ENCODE measurements at regions not wholly inside any gene's neighbourhood (a gene's known extent, or its start where the extent isn't known, plus 50 kb on each side); places are given as distances from the start of the nearest gene placed in this dataset.
"Not testable (repeated sequence)": the region's sequence is repeated elsewhere in the genome, so short reads cannot be mapped to it uniquely, and the experiment has no call there.

GRCh38 chr5:93682471-93683404, 58.7 kb downstream of the POU5F2 start:
- not testable (repeated sequence) for DNase-seq (ENCODE audit: low read depth in 3 of 3, low spot score in 2 of 3)

GRCh38 chr5:93681432-93681831, 60.0 kb downstream of the POU5F2 start:
- DNase-seq (ENCODE audit: low read depth in 3 of 3, low spot score in 2 of 3), result no peak

GRCh38 chr5:93677359-93677891, 64.0 kb downstream of the POU5F2 start:
- peak; percentile 62 to 76 (median 64) for DNase-seq (ENCODE audit: low read depth in 3 of 3, low spot score in 2 of 3)

- DNase-seq (ENCODE audit: low read depth in 3 of 3, low spot score in 2 of 3), result no peak
Measured at GRCh38 chr5:93676704-93677103, 64.7 kb downstream of the POU5F2 start.

DNA sequence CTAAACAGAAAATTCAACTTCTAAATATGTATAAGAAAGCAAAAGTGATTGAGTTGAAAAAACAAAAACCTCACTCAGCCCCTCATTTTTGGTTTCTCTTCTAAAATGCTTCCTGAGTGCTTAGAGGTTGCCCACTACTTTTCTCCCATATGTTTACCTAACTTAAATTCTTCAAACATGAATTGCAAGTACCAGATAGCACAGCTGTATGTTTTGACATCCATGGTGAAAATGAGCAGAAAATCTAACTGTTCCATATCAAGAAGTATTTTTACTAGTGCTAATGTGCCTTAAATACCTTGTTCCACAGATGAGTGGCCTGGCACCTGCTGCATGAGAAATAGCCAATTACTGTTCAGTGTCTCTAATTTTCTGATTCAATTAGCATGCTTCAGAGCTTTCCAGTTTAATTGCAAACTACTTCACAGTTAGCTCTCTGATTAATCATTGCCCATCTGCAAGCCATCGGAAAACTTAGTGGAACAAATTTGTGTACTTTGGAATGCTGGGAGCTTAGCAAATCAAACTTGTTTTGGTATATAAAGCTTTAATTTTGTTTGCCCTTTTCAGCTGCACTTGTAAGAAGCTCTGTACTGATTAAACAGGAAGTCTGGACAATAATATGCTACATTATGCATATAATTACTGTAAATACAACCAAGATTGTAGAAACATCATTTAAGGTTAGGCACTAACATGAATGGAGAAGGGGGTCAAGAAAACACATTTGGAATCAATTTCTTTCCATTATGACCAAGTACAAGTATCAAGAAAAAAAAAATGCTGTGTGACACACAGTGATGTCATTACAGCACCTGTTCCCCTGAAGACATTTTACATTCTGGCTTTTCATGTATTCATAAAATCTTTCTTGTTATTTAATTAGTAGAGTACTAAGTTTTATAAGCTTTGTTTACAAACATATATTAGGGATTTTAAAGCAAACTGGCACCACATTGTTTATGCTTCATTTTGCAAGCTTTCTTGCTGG, 65.6 kb downstream of the POU5F2 start:
- no peak for DNase-seq (ENCODE audit: low read depth in 3 of 3, low spot score in 2 of 3)

- no peak for DNase-seq (ENCODE audit: low read depth in 3 of 3, low spot score in 2 of 3)
Measured at GRCh38 chr5:93674866-93675459, 66.4 kb downstream of the POU5F2 start.

DNA sequence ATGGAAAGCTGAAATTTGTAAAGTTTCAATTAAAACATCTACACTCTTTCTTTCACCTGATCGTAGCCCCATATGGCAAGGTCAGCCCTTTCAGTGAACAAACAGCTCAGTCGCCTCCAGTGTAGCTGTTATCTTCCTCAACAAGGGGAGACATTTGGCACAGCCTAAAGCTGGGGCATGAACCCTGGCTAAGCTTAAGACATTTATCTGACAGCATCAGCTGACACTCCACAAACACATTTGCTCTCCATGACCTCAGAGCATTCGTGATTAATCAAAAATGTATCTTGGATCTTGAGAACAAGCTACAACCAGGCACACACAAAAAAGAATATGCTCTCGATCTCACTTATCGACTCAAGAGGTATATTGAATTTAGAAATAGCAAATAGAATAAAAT, 67.3 kb downstream of the POU5F2 start:
- DNase-seq (ENCODE audit: low read depth in 3 of 3, low spot score in 2 of 3), result no peak

- DNase-seq (ENCODE audit: low read depth in 3 of 3, low spot score in 2 of 3), result no peak
Measured at GRCh38 chr5:93673316-93673954, 68.0 kb downstream of the POU5F2 start.

DNA sequence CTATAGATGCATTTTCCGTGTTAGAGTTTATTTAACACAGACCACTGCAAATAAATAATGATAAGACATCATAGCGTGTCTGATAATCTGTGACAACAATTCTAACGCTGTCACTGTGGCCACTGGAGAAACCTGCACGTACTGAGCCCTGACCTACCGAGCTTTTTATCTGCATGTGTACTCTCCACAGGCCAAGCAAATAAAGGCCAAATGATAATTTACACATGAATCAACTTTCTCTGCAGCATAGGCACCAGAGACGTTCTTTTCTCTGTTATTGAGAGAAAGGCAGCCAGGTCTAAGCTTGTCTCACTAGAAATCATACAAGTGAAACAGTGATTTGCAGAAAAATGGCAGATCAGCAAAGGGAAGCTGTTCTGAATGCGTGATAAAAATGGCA, 75.8 kb downstream of the POU5F2 start:
- DNase-seq (ENCODE audit: low read depth in 3 of 3, low spot score in 2 of 3), result no peak

GRCh38 chr5:93660677-93661076, 77.7 kb downstream of the NR2F1 start:
- no peak for DNase-seq (ENCODE audit: low read depth in 3 of 3, low spot score in 2 of 3)

DNA sequence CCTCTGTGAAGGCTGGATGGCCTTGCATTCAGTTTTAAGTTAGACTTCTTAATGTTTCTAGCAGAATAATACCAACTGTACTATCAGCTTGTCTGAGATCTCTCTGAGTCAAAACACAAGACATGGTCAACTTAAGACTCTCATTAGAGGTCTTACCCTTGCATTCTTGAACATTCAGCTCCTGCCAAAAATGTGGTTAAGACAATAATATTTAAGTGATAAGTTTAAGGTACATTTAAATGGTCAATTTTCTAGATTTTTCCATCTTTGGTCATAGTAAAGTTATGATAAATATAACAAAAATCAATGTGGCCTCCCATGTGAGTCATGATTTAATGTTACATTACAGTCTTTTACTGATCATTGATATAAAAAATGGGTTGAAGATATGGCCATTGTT, 75.0 kb downstream of the NR2F1 start:
- DNase-seq (ENCODE audit: low read depth in 3 of 3, low spot score in 2 of 3), result no peak

- DNase-seq (ENCODE audit: low read depth in 3 of 3, low spot score in 2 of 3), result no peak
Measured at GRCh38 chr5:93654676-93655075, 71.7 kb downstream of the NR2F1 start.

- DNase-seq (ENCODE audit: low read depth in 3 of 3, low spot score in 2 of 3), result no peak
Measured at GRCh38 chr5:93653716-93654115, 70.7 kb downstream of the NR2F1 start.

DNA sequence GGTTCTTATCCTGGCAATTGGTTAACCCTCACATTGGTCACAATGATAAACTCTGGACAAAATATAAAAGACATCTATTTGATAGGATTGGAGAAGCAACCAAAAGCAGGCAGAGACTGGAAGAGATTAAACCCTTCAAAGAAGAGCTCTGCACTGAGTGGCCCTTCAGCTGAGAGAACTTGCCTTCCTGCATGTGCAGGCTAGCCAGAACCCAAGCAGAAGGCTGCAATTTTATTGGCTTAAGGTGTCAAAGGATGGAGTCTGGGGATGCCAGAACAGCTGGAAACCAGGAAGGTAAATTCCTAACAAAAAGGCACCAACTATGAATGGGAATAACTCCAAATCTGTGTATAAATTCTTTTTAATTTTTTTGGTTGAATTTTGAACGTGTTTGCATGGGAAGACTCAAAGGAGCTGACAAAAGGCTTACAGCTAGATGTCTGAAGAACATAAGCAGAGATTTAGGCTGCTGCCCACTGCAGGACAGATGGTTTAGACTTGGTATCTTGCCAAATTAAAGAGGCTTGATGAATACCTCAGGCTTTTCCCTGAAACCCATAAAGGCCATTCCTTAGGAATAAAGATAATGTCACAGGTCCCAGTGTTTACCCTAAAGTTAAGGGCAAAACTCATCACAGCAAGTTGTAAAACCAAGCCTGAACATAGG, 66.3 kb downstream of the NR2F1 start:
- no peak for DNase-seq (ENCODE audit: low read depth in 3 of 3, low spot score in 2 of 3)

DNA sequence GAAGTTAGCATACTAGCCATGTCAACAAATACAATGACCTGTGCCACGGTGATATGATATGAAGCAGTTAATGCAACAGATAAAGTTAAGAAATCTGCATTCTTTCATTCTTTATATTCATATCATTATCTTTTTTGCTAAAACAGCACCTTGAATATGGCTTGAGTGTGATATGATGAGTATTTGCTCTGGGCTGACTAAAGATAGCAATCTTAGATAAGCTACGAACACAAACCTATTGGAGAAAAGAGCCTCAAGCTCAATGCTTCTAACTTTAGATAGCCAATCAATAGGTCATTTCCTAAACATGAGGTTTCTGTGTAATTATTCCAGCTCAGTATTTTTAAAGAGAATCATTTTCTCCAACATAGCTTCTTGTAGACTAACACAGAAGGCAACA, 61.7 kb downstream of the NR2F1 start:
- DNase-seq (ENCODE audit: low read depth in 3 of 3, low spot score in 2 of 3), result no peak
